ENCODE measurements at regions not wholly inside any gene's neighbourhood (a gene's known extent, or its start where the extent isn't known, plus 50 kb on each side); places are given as distances from the start of the nearest gene placed in this dataset.

DNA sequence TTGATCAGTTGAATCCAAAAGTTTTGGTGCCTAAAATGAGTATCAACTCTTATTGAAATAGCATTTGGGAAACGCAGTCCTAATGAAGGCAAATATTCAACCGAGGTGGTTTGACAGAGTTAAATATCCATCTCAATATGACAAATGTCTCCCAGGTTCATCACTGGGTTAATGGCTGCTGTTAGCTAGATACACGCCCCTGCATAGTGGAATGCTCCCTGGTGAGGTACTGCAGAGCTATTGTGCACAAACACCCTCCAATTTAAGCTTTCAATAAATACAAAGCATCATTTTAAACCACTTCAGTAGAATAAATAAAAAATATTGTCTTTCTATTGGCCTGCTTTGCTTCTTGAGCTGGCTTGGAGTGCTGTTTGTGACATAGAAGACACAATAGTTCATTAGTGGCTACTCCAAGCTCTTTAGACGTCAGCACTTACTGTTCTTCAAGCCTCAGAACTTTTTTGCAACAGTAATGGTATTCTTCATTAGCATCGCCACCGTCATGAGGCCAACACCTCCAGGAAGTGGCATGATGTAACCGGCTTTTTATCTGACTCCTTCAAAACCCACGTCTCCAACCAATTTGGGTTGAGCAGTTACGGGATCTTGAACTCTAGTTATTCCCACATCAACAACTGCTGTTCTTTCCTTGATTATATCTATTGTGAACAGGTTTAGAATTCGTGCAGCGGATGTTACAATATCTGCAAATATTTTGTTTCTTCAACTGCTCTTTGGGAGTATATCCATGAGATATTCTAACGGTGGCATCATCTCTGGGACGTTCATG lies 1159.6 kb upstream of the EPHA6 start:
- CTCF ChIA-PET = no interaction called here
- POLR2A ChIA-PET = no interaction called here
- TF ChIP-seq SUZ12 (IDR thresholded peaks at IDR 0.05) (no peak), PKNOX1 (IDR thresholded peaks at IDR 0.05) (no peak), HDGF (IDR thresholded peaks at IDR 0.05; ENCODE audit: borderline replicate concordance) (no peak)
- no peak for DNase-seq (ENCODE audit: extremely low spot score)

GRCh38 chr3:95655363-95655986 lies 1158.9 kb upstream of the EPHA6 start:
- ChIA-PET CTCF (no interaction called here), POLR2A (no interaction called here)
- TF ChIP-seq SUZ12 (IDR thresholded peaks at IDR 0.05) (no peak), LEF1 (IDR thresholded peaks at IDR 0.05; ENCODE audit: borderline replicate concordance) (no peak), BHLHE40 (IDR thresholded peaks at IDR 0.05; ENCODE audit: borderline replicate concordance) (no peak), ELF4 (IDR thresholded peaks at IDR 0.05) (no peak), PKNOX1 (IDR thresholded peaks at IDR 0.05) (no peak), HDGF (IDR thresholded peaks at IDR 0.05; ENCODE audit: borderline replicate concordance) (no peak), ARNT (IDR thresholded peaks at IDR 0.05) (no peak), FOXM1 (IDR thresholded peaks at IDR 0.05; ENCODE audit: borderline replicate concordance) (no peak), ZNF384 (IDR thresholded peaks at IDR 0.05) (no peak), FOXA1 (IDR thresholded peaks at IDR 0.05) (no peak), L3MBTL2 (conservative IDR thresholded peaks at IDR 0.05) (no peak), FOXK2 (IDR thresholded peaks at IDR 0.05) (no peak), NFRKB (IDR thresholded peaks at IDR 0.05) (no peak), SP1 (IDR thresholded peaks at IDR 0.05) (no peak), CTBP1 (IDR thresholded peaks at IDR 0.05; ENCODE audit: borderline replicate concordance) (no peak), TARDBP (IDR thresholded peaks at IDR 0.05) (no peak)
- no peak for DNase-seq (ENCODE audit: extremely low spot score)

DNA sequence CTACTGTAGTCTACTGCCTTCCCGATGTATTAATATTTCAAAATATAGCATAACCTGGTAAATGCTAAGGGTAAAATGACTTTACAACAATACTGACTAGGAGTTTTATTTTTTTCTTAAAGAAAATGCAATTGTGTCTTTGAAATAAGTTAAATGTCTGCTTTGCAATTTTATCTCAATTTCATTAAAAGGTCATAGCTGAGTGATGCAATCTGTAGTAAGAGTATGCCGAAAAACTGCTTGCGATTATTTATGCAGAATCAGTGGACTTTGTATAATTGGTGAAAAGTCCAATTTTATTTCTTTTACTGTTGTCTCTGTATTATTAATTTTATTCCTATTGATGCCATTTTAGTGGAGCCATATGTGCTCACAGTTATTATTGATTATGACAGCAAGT lies 1143.6 kb upstream of the EPHA6 start:
- TF ChIP-seq PKNOX1 (IDR thresholded peaks at IDR 0.05) (no peak), LEF1 (IDR thresholded peaks at IDR 0.05; ENCODE audit: borderline replicate concordance) (no peak), FOXM1 (IDR thresholded peaks at IDR 0.05; ENCODE audit: borderline replicate concordance) (no peak), NFRKB (IDR thresholded peaks at IDR 0.05) (no peak), CTBP1 (IDR thresholded peaks at IDR 0.05; ENCODE audit: borderline replicate concordance) (no peak), HDGF (IDR thresholded peaks at IDR 0.05; ENCODE audit: borderline replicate concordance) (no peak), TARDBP (IDR thresholded peaks at IDR 0.05) (no peak)
- ChIA-PET CTCF (no interaction called here), POLR2A (no interaction called here)
- no peak for DNase-seq (ENCODE audit: extremely low spot score)

GRCh38 chr3:95673215-95673614 lies 1141.2 kb upstream of the EPHA6 start:
- TF ChIP-seq LEF1 (IDR thresholded peaks at IDR 0.05; ENCODE audit: borderline replicate concordance) = no peak
- POLR2A ChIA-PET = no interaction called here
- DNase-seq (ENCODE audit: extremely low spot score) = no peak
- CTCF ChIA-PET = no interaction called here

GRCh38 chr3:95705786-95706418 lies 1108.5 kb upstream of the EPHA6 start:
- TF ChIP-seq SP1 (IDR thresholded peaks at IDR 0.05) = no peak
- no peak for TF ChIP-seq CTBP1 (IDR thresholded peaks at IDR 0.05; ENCODE audit: borderline replicate concordance)
- TF ChIP-seq NFRKB (IDR thresholded peaks at IDR 0.05) = no peak
- no peak for TF ChIP-seq FOXM1 (IDR thresholded peaks at IDR 0.05; ENCODE audit: borderline replicate concordance)
- TF ChIP-seq ELF4 (IDR thresholded peaks at IDR 0.05) = no peak
- TF ChIP-seq ZNF384 (IDR thresholded peaks at IDR 0.05) = no peak
- POLR2A ChIA-PET = no interaction called here
- no peak for DNase-seq (ENCODE audit: extremely low spot score)
- CTCF ChIA-PET = interaction anchor here (0.7 kb wide), 1 partner anchor 626 kb away, joined by 4 read pairs; no protein-coding TSS in a partner anchor

GRCh38 chr3:95707268-95707667 lies 1107.1 kb upstream of the EPHA6 start:
- CTCF ChIA-PET = no interaction called here
- no peak for TF ChIP-seq SUZ12 (IDR thresholded peaks at IDR 0.05)
- no peak for TF ChIP-seq ELF4 (IDR thresholded peaks at IDR 0.05)
- TF ChIP-seq TARDBP (IDR thresholded peaks at IDR 0.05) = no peak
- TF ChIP-seq NFRKB (IDR thresholded peaks at IDR 0.05) = no peak
- TF ChIP-seq CTBP1 (IDR thresholded peaks at IDR 0.05; ENCODE audit: borderline replicate concordance) = no peak
- TF ChIP-seq HDGF (IDR thresholded peaks at IDR 0.05; ENCODE audit: borderline replicate concordance) = no peak
- no peak for TF ChIP-seq ARNT (IDR thresholded peaks at IDR 0.05)
- no peak for TF ChIP-seq FOXM1 (IDR thresholded peaks at IDR 0.05; ENCODE audit: borderline replicate concordance)
- POLR2A ChIA-PET = no interaction called here
- no peak for DNase-seq (ENCODE audit: extremely low spot score)
